SK-N-SH treated with all-trans-retinoic acid at 6 μM for 48 hours (cell line): ENCODE measurements at regions not wholly inside any gene's neighbourhood (a gene's known extent, or its start where the extent isn't known, plus 50 kb on each side); places are given as distances from the start of the nearest gene placed in this dataset.

ENCODE experiments used
- ATAC-seq: fragments of 200-7000 bp; cut with Tn5 transposase; 3 replicates; pipeline ENCODE4 v1.9.1; 2020; ENCODE audit warnings: mild to moderate bottlenecking, moderate library complexity
- ARNTL ChIP-seq: fragments of 450-650 bp; formaldehyde crosslinking; IDR thresholded peaks from 2 replicates; pipeline ENCODE4 v1.5.0; 2020; ENCODE audit warnings: low read depth, mild to moderate bottlenecking, moderate library complexity, borderline replicate concordance
- BACH2 ChIP-seq: fragments of 250-450 bp; sonication (Bioruptor Pico); IDR thresholded peaks from 2 replicates; pipeline ENCODE4 v1.9.0; 2021; ENCODE audit warnings: mild to moderate bottlenecking, borderline replicate concordance
- CSDC2 ChIP-seq: fragments of 250-450 bp; sonication (Bioruptor Pico); IDR thresholded peaks from 2 replicates; pipeline ENCODE4 v1.5.0; 2020; ENCODE audit warnings: mild to moderate bottlenecking, moderate library complexity
- CSRNP3 ChIP-seq: fragments of 250-450 bp; sonication (Bioruptor Pico); IDR thresholded peaks from 2 replicates; pipeline ENCODE4 v1.5.1; 2021; ENCODE audit warnings: mild to moderate bottlenecking, moderate library complexity
- ESRRG ChIP-seq: fragments of 250-450 bp; sonication (Bioruptor Pico); IDR thresholded peaks from 2 replicates; pipeline ENCODE4 v1.6.1; 2021; ENCODE audit warnings: mild to moderate bottlenecking
- GLIS3 ChIP-seq: fragments of 250-450 bp; sonication (Bioruptor Pico); IDR thresholded peaks from 2 replicates; pipeline ENCODE4 v1.5.0; 2020; ENCODE audit warnings: mild to moderate bottlenecking, moderate library complexity
- OSR1 ChIP-seq: fragments of 250-450 bp; sonication (Bioruptor Pico); IDR thresholded peaks from 2 replicates; pipeline ENCODE4 v1.8.0; 2022; ENCODE audit warnings: moderate library complexity, mild to moderate bottlenecking, inconsistent platforms
- PATZ1 ChIP-seq: fragments of 250-450 bp; sonication (Bioruptor Pico); IDR thresholded peaks from 2 replicates; pipeline ENCODE4 v1.8.0; 2020; ENCODE audit warnings: mild to moderate bottlenecking, moderate library complexity, borderline replicate concordance
- POU6F1 ChIP-seq: fragments of 250-450 bp; sonication (Bioruptor Pico); IDR thresholded peaks from 2 replicates; pipeline ENCODE4 v1.8.0; 2021; ENCODE audit warnings: low read depth, mild to moderate bottlenecking, moderate library complexity, borderline replicate concordance
- PPARA ChIP-seq: fragments of 250-450 bp; sonication (Bioruptor Pico); IDR thresholded peaks from 2 replicates; pipeline ENCODE4 v1.5.0; 2020; ENCODE audit warnings: mild to moderate bottlenecking, borderline replicate concordance
- RARB ChIP-seq: fragments of 250-450 bp; sonication (Bioruptor Pico); IDR thresholded peaks from 2 replicates; pipeline ENCODE4 v1.8.0; 2021; ENCODE audit warnings: mild to moderate bottlenecking, moderate library complexity
- SNAI2 ChIP-seq: fragments of 250-450 bp; sonication (Bioruptor Pico); IDR thresholded peaks from 2 replicates; pipeline ENCODE4 v1.5.0; 2020; ENCODE audit warnings: mild to moderate bottlenecking, moderate library complexity
- TCF4 ChIP-seq: fragments of 250-450 bp; sonication (Bioruptor Pico); IDR thresholded peaks from 2 replicates; pipeline ENCODE4 v1.8.0; 2021; ENCODE audit warnings: mild to moderate bottlenecking, moderate library complexity, borderline replicate concordance
- TOX ChIP-seq: fragments of 250-450 bp; sonication (Bioruptor Pico); IDR thresholded peaks from 2 replicates; pipeline ENCODE4 v1.8.0; 2021; ENCODE audit warnings: mild to moderate bottlenecking, moderate library complexity, borderline replicate concordance
- ZC3H10 ChIP-seq: fragments of 250-450 bp; sonication (Bioruptor Pico); IDR thresholded peaks from 2 replicates; pipeline ENCODE4 v1.5.1; 2021; ENCODE audit warnings: mild to moderate bottlenecking, moderate library complexity
- ZFP3 ChIP-seq: fragments of 250-450 bp; sonication (Bioruptor Pico); IDR thresholded peaks from 2 replicates; pipeline ENCODE4 v1.5.0; 2020; ENCODE audit warnings: mild to moderate bottlenecking, moderate library complexity
- ZFP30 ChIP-seq: fragments of 450-650 bp; formaldehyde crosslinking; IDR thresholded peaks from 2 replicates; pipeline ENCODE4 v1.5.0; 2022; ENCODE audit warnings: mild to moderate bottlenecking, moderate library complexity
- ZNF565 ChIP-seq: fragments of 450-650 bp; formaldehyde crosslinking; conservative IDR thresholded peaks from 2 replicates; pipeline ENCODE4 v1.5.0; 2020; ENCODE audit warnings: low read depth, mild to moderate bottlenecking, moderate library complexity
- ZNF8 ChIP-seq: fragments of 450-650 bp; formaldehyde crosslinking; IDR thresholded peaks from 2 replicates; pipeline ENCODE4 v1.5.0; 2020; ENCODE audit warnings: mild to moderate bottlenecking, moderate library complexity
- TF ChIP-seq, protein P1 (sequence below): fragments of 250-450 bp; sonication (Bioruptor Pico); IDR thresholded peaks from 2 replicates; pipeline ENCODE4 v1.5.1; 2020; ENCODE audit warnings: low read depth, mild to moderate bottlenecking, moderate library complexity

DNA sequence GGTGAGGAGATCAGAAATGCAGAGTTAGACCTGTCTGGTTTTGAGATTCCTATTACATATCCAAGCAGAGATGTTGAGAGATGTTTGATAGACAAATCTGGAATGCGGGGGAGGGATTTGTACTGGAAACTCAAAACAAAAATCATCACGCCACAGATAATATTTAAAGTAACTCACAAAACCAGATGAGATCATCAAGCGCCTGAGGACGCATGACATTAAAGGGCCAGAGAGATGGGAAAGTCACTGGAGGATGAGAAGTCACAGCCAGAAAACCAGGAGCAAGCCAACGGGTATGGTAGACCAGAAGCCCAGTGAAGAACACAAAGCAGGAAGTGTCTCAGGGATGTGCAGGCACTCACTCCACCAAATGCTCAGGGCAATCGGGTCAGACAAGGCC lies 87.7 kb downstream of the DLL1 start:
- ATAC-seq = no peak
- TF ChIP-seq CSDC2 (CRISPR knock-in tag) (no peak), POU6F1 (CRISPR knock-in tag) (no peak), TOX (CRISPR knock-in tag) (no peak), ZFP3 (CRISPR knock-in tag) (no peak), ZFP30 (CRISPR knock-in tag) (no peak), ARNTL (no peak), ZC3H10 (CRISPR knock-in tag) (no peak)

- TF ChIP-seq BACH2 (CRISPR knock-in tag) (no peak), TOX (CRISPR knock-in tag) (no peak), CSRNP3 (CRISPR knock-in tag) (no peak), CSDC2 (CRISPR knock-in tag) (no peak), PPARA (CRISPR knock-in tag) (no peak), SNAI2 (CRISPR knock-in tag) (no peak), OSR1 (CRISPR knock-in tag) (no peak)
- TF ChIP-seq, protein P1, sequence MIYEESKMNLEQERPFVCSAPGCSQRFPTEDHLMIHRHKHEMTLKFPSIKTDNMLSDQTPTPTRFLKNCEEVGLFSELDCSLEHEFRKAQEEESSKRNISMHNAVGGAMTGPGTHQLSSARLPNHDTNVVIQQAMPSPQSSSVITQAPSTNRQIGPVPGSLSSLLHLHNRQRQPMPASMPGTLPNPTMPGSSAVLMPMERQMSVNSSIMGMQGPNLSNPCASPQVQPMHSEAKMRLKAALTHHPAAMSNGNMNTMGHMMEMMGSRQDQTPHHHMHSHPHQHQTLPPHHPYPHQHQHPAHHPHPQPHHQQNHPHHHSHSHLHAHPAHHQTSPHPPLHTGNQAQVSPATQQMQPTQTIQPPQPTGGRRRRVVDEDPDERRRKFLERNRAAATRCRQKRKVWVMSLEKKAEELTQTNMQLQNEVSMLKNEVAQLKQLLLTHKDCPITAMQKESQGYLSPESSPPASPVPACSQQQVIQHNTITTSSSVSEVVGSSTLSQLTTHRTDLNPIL = no peak
- ATAC-seq = no peak
These were observed 88.3 kb downstream of the DLL1 start for GRCh38 chr6:170202416-170203135.

- no peak for ATAC-seq
- TF ChIP-seq TOX (CRISPR knock-in tag) = no peak
- TF ChIP-seq, all 23 proteins: peak for 0
These were observed 89.5 kb downstream of the DLL1 start for GRCh38 chr6:170201361-170201760.

DNA sequence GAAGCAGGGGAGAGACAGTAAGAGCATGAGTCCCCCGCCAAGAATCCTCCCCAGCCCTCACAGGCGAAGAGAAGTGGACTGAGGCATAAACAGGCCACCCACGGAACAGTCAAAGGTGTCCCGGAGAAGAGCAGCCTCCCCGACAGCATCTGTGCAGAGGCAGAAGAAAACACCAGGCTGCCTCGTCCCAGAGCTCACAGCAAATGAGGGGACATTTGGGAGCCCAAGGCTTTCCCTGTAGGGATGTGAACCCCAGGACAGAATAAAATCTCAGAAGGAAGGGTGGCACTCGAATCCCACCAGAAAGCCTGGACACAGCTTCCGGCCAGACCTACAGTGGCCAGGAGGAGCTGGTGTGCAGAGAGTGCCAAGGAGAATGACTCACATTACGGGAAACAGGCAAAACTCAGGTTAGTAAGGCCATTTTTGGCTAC lies 90.4 kb downstream of the DLL1 start:
- no peak for ATAC-seq
- TF ChIP-seq ZNF565 (CRISPR knock-in tag) (no peak), SNAI2 (CRISPR knock-in tag) (no peak), ESRRG (CRISPR knock-in tag) (no peak)

DNA sequence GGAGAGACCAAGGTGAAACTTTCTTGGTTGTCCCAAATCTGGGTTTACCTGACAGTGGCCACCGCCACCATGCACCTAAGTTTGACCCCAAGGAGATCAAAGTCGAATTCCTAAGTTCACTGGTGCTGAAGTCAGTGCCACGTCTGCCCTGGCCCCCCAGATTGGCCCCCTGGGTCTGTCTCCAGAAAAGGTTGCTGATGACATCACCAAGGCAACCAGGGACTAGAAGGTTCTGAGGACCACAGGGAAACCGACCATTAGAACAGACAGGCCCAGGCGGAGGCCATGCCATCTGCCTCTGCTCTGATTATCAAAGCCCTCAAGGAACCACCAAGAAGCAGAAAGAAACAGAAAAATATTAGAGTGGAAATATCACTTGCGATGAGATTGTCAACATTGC lies 91.2 kb downstream of the DLL1 start:
- ATAC-seq = no peak
- TF ChIP-seq TCF4 (CRISPR knock-in tag) (no peak), ZNF8 (CRISPR knock-in tag) (no peak), BACH2 (CRISPR knock-in tag) (no peak), GLIS3 (no peak), SNAI2 (CRISPR knock-in tag) (no peak), TOX (CRISPR knock-in tag) (no peak), OSR1 (CRISPR knock-in tag) (no peak), ESRRG (CRISPR knock-in tag) (no peak), CSRNP3 (CRISPR knock-in tag) (no peak), CSDC2 (CRISPR knock-in tag) (no peak), PATZ1 (CRISPR knock-in tag) (no peak), ZFP3 (CRISPR knock-in tag) (no peak), ZC3H10 (CRISPR knock-in tag) (no peak), RARB (CRISPR knock-in tag) (no peak)
- TF ChIP-seq, protein P1 = no peak
